Heart left ventricle (tissue), 16 donors: ENCODE measurements at regions not wholly inside any gene's neighbourhood (a gene's known extent, or its start where the extent isn't known, plus 50 kb on each side); places are given as distances from the start of the nearest gene placed in this dataset.

ENCODE experiments used
- ATAC-seq, 4 donors: fragments of 200-7000 bp; cut with Tn5 transposase; one replicate each; pipeline ENCODE4 v1.9.1; 2020 to 2022; ENCODE audit warnings: moderate library complexity in 4 of 4, mild to moderate bottlenecking in 3 of 4, moderate number of reproducible peaks in 1 of 4
- DNase-seq, 5 donors: peaks; one replicate each; pipeline ENCODE4 v3.0.0-alpha.2; 2020
- H3K27ac ChIP-seq, 12 donors: fragments of 200-600 bp; sonication (generic) in 4 of 12; one replicate each; pipeline versions ENCODE4 v1.5.0 to v1.8.0; 2016 to 2022; ENCODE audit warnings: mild to moderate bottlenecking in 2 of 12
- H3K27me3 ChIP-seq, 9 donors: fragments of 200-600 bp; sonication (generic) in 2 of 9; one replicate each; pipeline versions ENCODE4 v1.5.1 to v1.8.0; 2016 to 2022; ENCODE audit warnings: mild to moderate bottlenecking in 3 of 9
- H3K36me3 ChIP-seq, 9 donors: fragments of 200-600 bp; sonication (generic) in 2 of 9; one replicate each; pipeline versions ENCODE4 v1.5.0 to v1.8.0; 2018 to 2022; ENCODE audit warnings: mild to moderate bottlenecking in 2 of 9
- H3K4me1 ChIP-seq, 12 donors: fragments of 200-600 bp; sonication (generic) in 4 of 12; one replicate each; pipeline versions ENCODE4 v1.5.0 to v1.8.0; 2016 to 2022; ENCODE audit warnings: mild to moderate bottlenecking in 3 of 12
- H3K4me3 ChIP-seq, 12 donors: fragments of 200-600 bp; sonication (generic) in 4 of 12; one replicate each; pipeline versions ENCODE4 v1.5.0 to v1.8.0; 2017 to 2022; ENCODE audit warnings: mild to moderate bottlenecking in 9 of 12, moderate library complexity in 4 of 12
- H3K9me3 ChIP-seq, 12 donors: fragments of 200-600 bp; sonication (generic) in 4 of 12; one replicate each; pipeline versions ENCODE4 v1.5.0 to v1.8.0; 2016 to 2022; ENCODE audit warnings: mild to moderate bottlenecking in 1 of 12
- CTCF ChIP-seq, 12 donors: fragments of 200-600 bp; sonication (generic) in 4 of 12; IDR thresholded peaks; one replicate each; pipeline versions ENCODE4 v1.5.0 to v1.8.0; 2018 to 2022; ENCODE audit warnings: antibody characterized with exemption in 12 of 12, mild to moderate bottlenecking in 5 of 12
- POLR2A ChIP-seq, 2 donors: fragments of 450-650 bp; IDR thresholded peaks; one replicate each; pipeline ENCODE4 v1.6.1; 2017; ENCODE audit warnings: antibody characterized with exemption in 2 of 2, mild to moderate bottlenecking in 2 of 2, moderate library complexity in 2 of 2
- whole genome bisulfite sequencing, 4 donors: extraction: QIAGEN DNeasy Blood & Tissue Kit in 2 of 4; methylation state at CpG; one replicate each; pipeline versions ENCODE4 v1.1.5 to v1.1.7; 2013 to 2018; 5-methylcytosine and 5-hydroxymethylcytosine counted together
- intact Hi-C, 10 donors: fragments of 100-400 bp; cut with DNase I; formaldehyde crosslinking; loops; one replicate each; pipeline versions ENCODE4 v1.11.1 to v1.14.2; 2022
- donor health status: ischemic (EF 13 %, LVEDD 7.1; RV severe dilation, severe dysfunction).
- donor health status: healthy with polysubstance abuse.
- donor health status: DM: no; HTN: yes; CAD: no.
- donor health status: DM: no; HTN: no; CAD: no.
- donor health status: ischemic (EF 25% LVEDD 6.9; RV normal size, moderate dysfunction).
- donor health status: ischemic (EF 25% LVEDD 5.7; RV mildly dilated, moderate dysfunction).
- donor health status: healthy.
- donor health status: DM: yes; HTN: yes; CAD: no.
- donor health status: ischemic (EF 35%, LVEDD 5.7; RV mildly dilated, moderate dysfunction).
- donor health status: nonischemic (EF 11% LVEDD 7.7; RV severe dilation, severe dysfunction).
- donor health status: DM: yes; HTN: yes; CAD: no.
- donor health status: PGD.
- donor health status: ischemic (EF 29% LVEDD 5.4; RV normal size, mild dysfunction).
- donor health status: nonischemic (EF 23%, LVEDD 6.1; RV moderate dilation, normal function).

DNA sequence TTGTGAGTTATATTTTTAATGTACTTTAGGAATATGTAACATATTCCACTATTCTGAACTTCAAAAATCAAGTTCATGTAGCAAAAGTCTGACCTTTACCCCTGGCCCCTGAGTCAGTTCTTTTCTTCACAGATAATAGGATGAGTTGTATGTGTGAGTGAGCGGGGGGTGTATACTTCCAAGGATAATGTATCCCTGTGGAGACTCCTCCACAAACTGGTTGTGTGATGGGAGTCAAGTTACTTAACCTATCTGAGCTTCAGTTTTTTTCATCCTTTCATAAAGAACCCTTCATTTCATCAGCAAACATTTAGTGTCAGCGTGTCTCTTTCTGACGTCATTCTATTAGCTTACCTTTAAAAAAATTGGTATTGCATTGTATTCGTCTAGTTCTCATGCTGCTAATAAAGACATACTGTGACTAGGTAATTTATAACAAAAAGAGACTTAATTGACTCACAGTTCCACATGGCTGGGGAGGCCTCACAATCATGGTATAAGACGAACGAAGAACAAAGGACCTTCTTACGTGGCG lies 288.1 kb upstream of the GPC6 start:
- 86 to 90% (median 89%) methylated on average over 8 of the region's 8 CpGs for WGBS, 4 donors
- Histone ChIP-seq H3K4me1 (no peaks in the 10 kb centered on the region), H3K4me3 (no peak overlapping the region), H3K9me3 (no peaks in the 10 kb centered on the region), H3K27me3 (no peaks in the 10 kb centered on the region), H3K36me3 (no peaks in the 10 kb centered on the region), H3K27ac (no peak overlapping the region)
- DNase-seq: no peak
- intact Hi-C loops: no loop called here
- ATAC-seq: no peak
- TF ChIP-seq POLR2A (IDR thresholded peaks at IDR 0.05) (no peak), CTCF (IDR thresholded peaks at IDR 0.05) (no peak)

DNA sequence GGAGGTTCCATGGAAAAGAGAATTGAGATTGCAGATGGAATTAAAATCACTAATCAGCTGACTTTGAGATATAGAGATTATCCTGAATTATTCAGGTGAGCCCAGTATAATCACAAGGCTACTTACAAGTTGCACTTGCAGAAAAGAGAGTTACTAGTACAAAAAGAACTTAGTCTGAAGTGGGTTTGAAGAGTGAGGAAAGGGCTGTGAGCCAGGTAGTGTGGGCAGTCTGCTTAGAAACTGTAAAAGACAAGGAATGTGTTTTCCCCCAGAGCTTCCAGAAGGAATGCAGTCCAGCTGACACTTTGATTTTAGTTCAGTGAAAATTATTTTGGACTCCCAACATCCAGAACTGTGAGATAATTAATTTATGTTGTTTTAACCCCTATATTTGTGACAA lies 285.4 kb upstream of the GPC6 start:
- no peaks in the 10 kb centered on the region for H3K4me1 ChIP-seq
- H3K27me3 ChIP-seq: no peaks in the 10 kb centered on the region
- intact Hi-C loops: no loop called here
- H3K27ac ChIP-seq: no peak overlapping the region
- DNase-seq: no peak
- no peak overlapping the region for H3K4me3 ChIP-seq
- ATAC-seq: no peak
- no peaks in the 10 kb centered on the region for H3K9me3 ChIP-seq
- TF ChIP-seq POLR2A (IDR thresholded peaks at IDR 0.05) (no peak), CTCF (IDR thresholded peaks at IDR 0.05) (no peak)
- H3K36me3 ChIP-seq: no peaks in the 10 kb centered on the region

GRCh38 chr13:92947770-92948434 lies 278.7 kb upstream of the GPC6 start:
- no peak for TF ChIP-seq CTCF (IDR thresholded peaks at IDR 0.05)
- H3K4me3 ChIP-seq: no peak overlapping the region

GRCh38 chr13:92950771-92951170 lies 275.8 kb upstream of the GPC6 start:
- H3K4me1 ChIP-seq: no peaks in the 10 kb centered on the region

More at GRCh38 chr13:92947770-92948434, 278.7 kb upstream of the GPC6 start:
- Histone ChIP-seq H3K36me3 (no peaks in the 10 kb centered on the region), H3K9me3 (no peaks in the 10 kb centered on the region), H3K4me1 (no peaks in the 10 kb centered on the region), H3K27ac (no peak overlapping the region), H3K27me3 (no peaks in the 10 kb centered on the region)
- 69 to 84% (median 73%) methylated on average over 2 of the region's 2 CpGs for WGBS, 4 donors
- ATAC-seq (no peak), DNase-seq (no peak)
- intact Hi-C loops: no loop called here

More at GRCh38 chr13:92950771-92951170, 275.8 kb upstream of the GPC6 start:
- TF ChIP-seq POLR2A (IDR thresholded peaks at IDR 0.05) (no peak), CTCF (IDR thresholded peaks at IDR 0.05) (no peak)
- H3K4me3 ChIP-seq: no peak overlapping the region
- H3K27me3 ChIP-seq: no peaks in the 10 kb centered on the region
- H3K9me3 ChIP-seq: no peaks in the 10 kb centered on the region
- no peaks in the 10 kb centered on the region for H3K36me3 ChIP-seq
- DNase-seq (no peak), ATAC-seq (no peak)
- intact Hi-C loops: no loop called here
- 66 to 86% (median 77%) methylated on average over 2 of the region's 2 CpGs for WGBS, 4 donors
- no peak overlapping the region for H3K27ac ChIP-seq
